ENCODE measurements at regions not wholly inside any gene's neighbourhood (a gene's known extent, or its start where the extent isn't known, plus 50 kb on each side); places are given as distances from the start of the nearest gene placed in this dataset.

- no peak for TF ChIP-seq CTCF (IDR thresholded peaks at IDR 0.05; ENCODE audit: low read depth, low read length)
- no peak overlapping the region for H3K4me3 ChIP-seq (ENCODE audit: low read depth, low read length)
- H3K27ac ChIP-seq: no peak overlapping the region
These were observed 151.5 kb upstream of the FAM83B start for GRCh38 chr6:54694928-54695532.

GRCh38 chr6:54695815-54696214, 150.8 kb upstream of the FAM83B start:
- no peaks in the 10 kb centered on the region for H3K36me3 ChIP-seq
- no peaks in the 10 kb centered on the region for H3K9me3 ChIP-seq (ENCODE audit: severe bottlenecking)
- peaks cover 8% of the 10 kb centered on the region for H3K27me3 ChIP-seq (ENCODE audit: insufficient read depth, low read depth, severe bottlenecking)
- TF ChIP-seq CTCF (IDR thresholded peaks at IDR 0.05; ENCODE audit: low read depth, low read length): no peak
- DNase-seq: no peak
- no peak overlapping the region for H3K27ac ChIP-seq
- H3K4me3 ChIP-seq (ENCODE audit: low read depth, low read length): no peak overlapping the region

More at GRCh38 chr6:54694928-54695532, 151.5 kb upstream of the FAM83B start:
- Histone ChIP-seq H3K36me3 (no peaks in the 10 kb centered on the region), H3K27me3 (ENCODE audit: insufficient read depth, low read depth, severe bottlenecking) (peaks cover 13% of the 10 kb centered on the region), H3K9me3 (ENCODE audit: severe bottlenecking) (no peaks in the 10 kb centered on the region)
- DNase-seq: no peak

- TF ChIP-seq CTCF (IDR thresholded peaks at IDR 0.05; ENCODE audit: low read depth, low read length): 0 out of 2 replicates have a peak, but pooled peaks have one; percentile 0
- Histone ChIP-seq H3K9me3 (ENCODE audit: severe bottlenecking) (no peaks in the 10 kb centered on the region), H3K36me3 (no peaks in the 10 kb centered on the region), H3K27ac (no peak overlapping the region), H3K4me3 (ENCODE audit: low read depth, low read length) (no peak overlapping the region), H3K27me3 (ENCODE audit: insufficient read depth, low read depth, severe bottlenecking) (peaks cover 5% of the 10 kb centered on the region)
- no peak for DNase-seq
These were observed 149.1 kb upstream of the FAM83B start for GRCh38 chr6:54697424-54697823.

GRCh38 chr6:54698974-54699373, 147.6 kb upstream of the FAM83B start:
- H3K27ac ChIP-seq: no peak overlapping the region
- H3K9me3 ChIP-seq (ENCODE audit: severe bottlenecking): no peaks in the 10 kb centered on the region
- DNase-seq: no peak
- peaks cover 5% of the 10 kb centered on the region for H3K27me3 ChIP-seq (ENCODE audit: insufficient read depth, low read depth, severe bottlenecking)
- no peaks in the 10 kb centered on the region for H3K36me3 ChIP-seq
- no peak overlapping the region for H3K4me3 ChIP-seq (ENCODE audit: low read depth, low read length)
- no peak for TF ChIP-seq CTCF (IDR thresholded peaks at IDR 0.05; ENCODE audit: low read depth, low read length)

- no peaks in the 10 kb centered on the region for H3K36me3 ChIP-seq
- H3K27ac ChIP-seq: no peak overlapping the region
- peaks cover 5% of the 10 kb centered on the region for H3K27me3 ChIP-seq (ENCODE audit: insufficient read depth, low read depth, severe bottlenecking)
- no peak for TF ChIP-seq CTCF (IDR thresholded peaks at IDR 0.05; ENCODE audit: low read depth, low read length)
- H3K9me3 ChIP-seq (ENCODE audit: severe bottlenecking): no peaks in the 10 kb centered on the region
- no peak overlapping the region for H3K4me3 ChIP-seq (ENCODE audit: low read depth, low read length)
- DNase-seq: no peak
These were observed 146.4 kb upstream of the FAM83B start for GRCh38 chr6:54700158-54700557.

GRCh38 chr6:54702772-54703171, 143.8 kb upstream of the FAM83B start:
- H3K4me3 ChIP-seq (ENCODE audit: low read depth, low read length): no peak overlapping the region
- DNase-seq: no peak
- no peak for TF ChIP-seq CTCF (IDR thresholded peaks at IDR 0.05; ENCODE audit: low read depth, low read length)
- H3K36me3 ChIP-seq: no peaks in the 10 kb centered on the region
- peaks cover 5% of the 10 kb centered on the region for H3K27me3 ChIP-seq (ENCODE audit: insufficient read depth, low read depth, severe bottlenecking)
- no peaks in the 10 kb centered on the region for H3K9me3 ChIP-seq (ENCODE audit: severe bottlenecking)
- H3K27ac ChIP-seq: no peak overlapping the region

Measured in WERI-Rb-1 (cell line).